Bone marrow (tissue), 2 donors: ENCODE measurements at regions not wholly inside any gene's neighbourhood (a gene's known extent, or its start where the extent isn't known, plus 50 kb on each side); places are given as distances from the start of the nearest gene placed in this dataset.

Experiments
- DNase-seq, 2 donors: peaks; one replicate each; lab custom pipeline; 2025; lab: John Stamatoyannopoulos, UW

DNA sequence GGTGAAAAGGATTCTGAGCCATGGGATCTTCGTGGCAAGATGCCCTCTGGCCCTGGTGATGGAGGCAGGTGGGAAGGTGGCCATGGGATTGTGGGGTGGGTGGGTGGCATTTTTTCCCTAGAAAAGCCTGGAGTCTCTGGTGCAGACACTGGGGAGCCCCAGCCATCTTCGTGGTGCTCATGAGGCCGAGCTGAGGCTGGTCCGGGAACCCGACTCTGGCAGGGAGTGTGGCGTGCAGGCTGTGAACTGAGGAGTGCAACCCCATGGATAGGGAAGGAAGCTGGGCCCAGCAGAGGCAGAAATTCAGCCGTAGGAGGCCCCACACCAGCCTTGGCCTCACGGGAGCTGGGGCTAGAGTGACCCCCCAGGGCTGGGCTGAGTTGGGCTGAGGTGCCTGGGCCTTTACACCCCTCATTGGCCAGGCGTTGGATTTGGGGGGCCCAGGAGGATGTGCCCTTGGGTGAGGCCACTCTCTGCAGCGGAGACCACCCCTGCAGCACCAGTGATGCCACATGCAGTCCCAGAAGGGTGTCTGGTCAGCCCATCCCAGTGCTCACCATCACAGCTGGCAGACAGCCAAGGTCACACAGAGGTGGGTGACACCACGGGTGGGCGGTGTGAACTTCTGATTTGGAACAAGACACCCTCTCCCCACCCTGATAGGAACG lies 115.6 kb upstream of the HDAC4 start:
- DNase-seq: no peak

GRCh38 chr2:239514754-239515530 lies 114.1 kb upstream of the HDAC4 start:
- DNase-seq: no peak

GRCh38 chr2:239512054-239512453 lies 111.2 kb upstream of the HDAC4 start:
- DNase-seq: no peak

GRCh38 chr2:239509373-239510143 lies 108.7 kb upstream of the HDAC4 start:
- DNase-seq: no peak

GRCh38 chr2:239508261-239508660 lies 107.4 kb upstream of the HDAC4 start:
- no peak for DNase-seq

DNA sequence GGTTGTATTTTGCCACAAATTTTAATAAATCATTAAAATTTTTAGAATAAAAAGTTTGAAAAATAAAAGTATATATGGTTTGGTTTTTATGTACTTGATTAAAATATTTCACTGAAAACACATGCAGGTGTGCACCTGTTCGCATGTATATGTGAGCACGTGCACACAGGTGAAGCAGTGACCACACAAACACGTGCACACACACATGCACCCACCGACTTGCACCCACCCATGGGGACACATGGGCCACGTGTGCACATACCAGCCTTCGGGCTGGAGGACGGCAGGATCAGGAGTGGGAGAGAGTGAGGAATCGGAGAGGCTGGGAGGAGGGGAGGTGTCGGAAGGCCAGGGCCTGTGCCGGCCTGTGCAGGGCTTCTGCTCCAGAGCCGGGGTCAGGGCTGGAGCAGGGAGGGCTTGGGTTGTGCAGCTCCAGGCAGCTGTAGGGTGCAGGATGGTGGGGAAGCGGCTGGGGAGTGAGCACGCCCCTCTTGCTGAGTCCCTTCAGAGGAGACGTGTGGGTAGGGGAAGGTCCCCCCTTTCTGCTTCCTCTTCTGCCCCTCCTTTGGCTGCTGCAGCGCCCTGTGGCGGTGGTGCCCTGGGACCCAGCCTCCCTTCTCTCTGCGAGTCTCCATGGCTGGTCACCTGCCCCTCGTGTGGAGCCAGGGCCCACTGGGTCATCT lies 106.9 kb upstream of the HDAC4 start:
- DNase-seq: no peak

DNA sequence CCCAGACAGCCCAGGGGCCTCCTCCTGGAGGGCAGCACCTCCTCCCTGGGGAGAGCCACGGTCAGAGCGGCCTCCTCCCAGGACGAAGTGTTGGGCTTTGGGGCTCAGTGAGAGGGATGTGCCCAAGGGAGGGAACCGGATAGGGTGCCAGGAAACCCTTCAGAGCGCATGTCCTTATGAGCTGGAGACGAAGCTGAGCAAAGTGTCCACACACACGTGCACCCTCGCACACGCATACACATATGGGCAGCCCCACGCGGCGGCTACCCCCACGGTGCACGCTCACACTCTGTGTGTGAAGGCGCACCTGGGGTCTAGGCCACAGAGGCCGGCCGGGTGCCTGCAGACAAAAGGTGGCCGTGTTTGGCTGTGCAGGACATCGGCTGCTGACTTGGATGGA lies 106.1 kb upstream of the HDAC4 start:
- DNase-seq: no peak

- no peak for DNase-seq
Measured at GRCh38 chr2:239506101-239506857, 105.5 kb upstream of the HDAC4 start.

- DNase-seq: no peak
Measured at GRCh38 chr2:239504643-239505235, 103.9 kb upstream of the HDAC4 start.

DNA sequence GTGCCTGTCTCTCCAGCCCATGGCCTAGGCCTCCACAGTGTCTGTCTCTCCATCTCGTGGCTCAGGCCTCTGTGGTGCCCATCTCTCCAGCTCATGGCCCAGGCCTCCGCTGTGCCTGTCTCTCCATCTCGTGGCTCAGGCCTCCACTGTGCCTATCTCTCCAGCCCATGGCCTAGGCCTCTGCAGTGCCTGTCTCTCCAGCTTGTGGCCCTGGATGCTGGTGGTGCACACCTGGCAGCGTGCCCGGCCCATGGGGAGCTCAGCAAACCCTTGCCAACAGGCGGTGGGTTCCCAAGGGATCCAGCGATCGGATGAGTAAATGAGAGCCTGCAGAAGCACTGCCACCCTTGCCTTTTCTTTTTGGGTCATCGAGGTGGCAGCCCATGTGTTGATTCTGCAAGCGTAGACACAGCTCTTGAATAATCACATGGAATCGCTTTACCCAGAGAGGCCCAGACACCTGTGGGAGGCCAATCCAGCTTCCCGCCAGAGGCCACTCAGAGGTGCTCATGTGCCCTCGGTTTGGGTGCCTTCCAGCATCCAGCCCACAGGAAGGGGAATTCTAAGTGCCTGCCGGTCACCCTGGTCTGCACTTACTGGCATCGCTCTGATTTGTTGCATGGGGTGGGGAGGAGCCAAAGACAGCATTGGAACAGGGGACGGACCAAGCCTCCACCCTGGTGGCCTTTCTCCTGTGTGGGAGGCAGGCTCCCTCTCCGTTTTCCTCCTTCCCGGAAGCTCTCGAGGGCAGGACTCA lies 101.8 kb upstream of the HDAC4 start:
- no peak for DNase-seq

GRCh38 chr2:239500574-239501550 lies 100.0 kb upstream of the HDAC4 start:
- DNase-seq: peak in 1 of 2 donors; percentile 48

DNA sequence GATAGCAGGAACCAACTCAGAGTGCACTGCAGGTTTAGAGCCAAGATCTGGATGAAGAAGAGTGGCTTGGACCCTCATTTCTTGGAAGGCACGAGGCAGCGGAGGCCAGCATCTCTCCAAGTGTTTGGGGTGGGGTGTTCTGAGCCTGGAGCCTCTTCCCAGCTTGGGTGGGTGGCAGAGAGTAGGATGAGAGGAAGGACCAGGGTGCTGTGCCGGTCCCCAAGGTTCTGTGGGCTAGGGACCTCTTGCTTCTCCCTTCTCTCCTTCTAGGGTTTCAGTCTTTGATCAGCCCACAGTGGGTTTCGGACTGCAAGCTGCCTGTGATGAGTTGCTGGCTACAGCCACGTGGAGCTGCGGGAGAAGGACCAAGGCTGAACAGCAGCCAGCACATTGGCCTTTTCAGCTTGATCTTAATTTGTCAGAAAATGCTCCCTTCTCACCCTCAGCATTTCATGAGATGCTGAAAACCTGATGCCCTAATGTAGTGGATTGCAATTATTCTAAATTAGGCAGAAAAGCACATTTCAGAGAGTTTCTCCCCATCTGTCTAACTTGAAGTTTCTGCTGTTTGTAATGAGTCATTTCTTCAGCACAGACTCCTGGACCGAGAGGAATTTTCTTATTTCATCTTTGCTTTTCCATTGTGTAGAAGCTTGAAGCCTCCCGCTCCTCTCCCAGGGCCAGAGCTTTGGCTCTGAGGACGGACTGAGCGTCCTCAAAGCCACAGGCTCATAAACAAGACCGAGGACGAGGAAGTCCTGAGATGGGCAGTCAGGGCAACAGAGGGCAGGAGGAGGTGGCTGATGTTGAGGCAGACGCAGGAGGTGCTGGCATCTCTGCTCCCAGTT lies 99.1 kb upstream of the HDAC4 start:
- DNase-seq: no peak

- no peak for DNase-seq
Measured at GRCh38 chr2:239498981-239499634, 98.3 kb upstream of the HDAC4 start.

- DNase-seq: no peak
Measured at GRCh38 chr2:239498576-239498975, 97.8 kb upstream of the HDAC4 start.

DNA sequence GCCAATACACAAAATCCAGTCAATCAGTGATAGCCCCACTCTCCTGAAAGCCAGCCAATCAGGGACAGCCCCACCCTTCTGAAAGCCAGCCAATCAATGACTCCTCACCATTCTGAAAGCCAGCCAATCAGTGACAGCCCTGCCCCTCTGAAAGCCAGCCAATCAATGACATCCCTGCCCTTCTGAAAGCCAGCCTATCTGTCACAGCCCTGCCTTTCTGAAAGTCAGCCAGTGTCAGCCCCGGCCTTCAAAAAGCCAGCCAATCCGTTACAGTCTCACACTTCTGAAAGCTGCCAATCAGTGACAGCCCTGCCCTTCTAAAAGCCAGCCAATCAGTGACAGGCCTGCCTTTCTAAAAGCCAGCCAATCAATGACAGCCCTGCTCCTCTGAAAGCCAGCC lies 95.9 kb upstream of the HDAC4 start:
- no peak for DNase-seq

DNA sequence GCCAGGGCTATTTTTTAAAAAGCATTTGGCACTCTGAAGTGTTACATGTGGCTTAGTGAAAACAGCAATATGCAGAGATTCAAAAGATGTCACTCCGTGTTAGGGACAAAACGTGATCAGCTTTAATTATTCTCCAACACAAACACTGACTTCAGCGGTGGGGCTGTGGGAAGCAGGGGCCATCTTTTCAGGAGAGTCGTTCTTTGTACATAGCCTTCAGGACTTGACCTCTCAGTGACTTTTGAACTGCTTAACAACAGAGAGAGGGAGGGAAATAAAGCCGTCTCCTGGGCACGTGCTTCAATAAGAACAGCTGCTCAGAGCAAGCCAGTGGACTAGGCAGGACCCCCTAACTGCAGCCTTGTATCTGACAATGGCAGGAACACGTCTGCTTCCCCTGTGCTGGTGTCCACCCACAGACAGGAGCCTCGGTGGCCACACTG lies 95.0 kb upstream of the HDAC4 start:
- no peak for DNase-seq

DNA sequence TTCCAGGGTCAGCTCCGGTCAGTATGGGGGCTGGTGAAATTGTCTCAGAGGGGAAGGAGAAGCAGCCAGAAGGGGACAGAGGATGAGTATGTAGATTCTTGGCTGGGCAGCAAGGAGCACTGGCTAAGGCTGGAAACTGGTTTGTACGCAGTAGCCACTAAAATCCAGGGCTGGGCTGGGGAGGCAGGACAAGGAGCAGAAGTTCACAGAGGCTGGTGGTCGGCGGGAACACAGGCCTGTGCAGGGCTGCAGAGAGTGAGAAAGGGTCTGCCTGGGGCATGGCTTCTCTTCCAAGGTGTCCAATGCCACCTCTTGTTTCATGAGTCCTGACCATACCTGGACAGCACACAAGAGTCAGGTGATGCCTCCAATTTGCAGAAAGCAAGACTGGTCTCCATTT lies 94.4 kb upstream of the HDAC4 start:
- no peak for DNase-seq

GRCh38 chr2:239494578-239494977 lies 93.8 kb upstream of the HDAC4 start:
- no peak for DNase-seq
